HG03432 (cell line): ENCODE measurements at regions not wholly inside any gene's neighbourhood (a gene's known extent, or its start where the extent isn't known, plus 50 kb on each side); places are given as distances from the start of the nearest gene placed in this dataset.
"Not testable (repeated sequence)": the region's sequence is repeated elsewhere in the genome, so short reads cannot be mapped to it uniquely, and the experiment has no call there.

Source experiments
- ATAC-seq: cut with Tn5 transposase; IDR thresholded peaks from one replicate; pipeline ENCODE4 v1.9.1; 2021; ENCODE audit warnings: mild to moderate bottlenecking, moderate library complexity; ENCODE audit not compliant: unreplicated experiment

DNA sequence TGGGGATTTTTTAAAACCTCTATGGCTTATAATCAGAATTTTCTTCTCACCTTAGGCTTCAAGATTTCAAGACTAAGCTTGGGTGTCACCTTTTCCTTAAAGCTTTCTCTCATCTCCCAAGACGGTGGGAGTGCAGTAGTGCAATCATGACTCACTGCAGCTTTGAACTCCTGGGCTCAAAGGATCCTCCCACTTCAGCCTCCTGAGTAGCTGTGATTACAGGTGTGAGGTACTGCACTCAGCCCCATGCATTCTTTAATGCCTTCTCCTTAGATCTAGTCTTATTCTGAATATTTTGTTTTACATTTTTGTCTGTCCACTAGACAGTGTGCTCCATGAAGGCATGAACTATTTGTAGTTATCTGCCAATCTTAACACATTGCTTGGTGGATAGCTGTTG, 55.7 kb upstream of the FAT3 start:
- ATAC-seq = no peak

DNA sequence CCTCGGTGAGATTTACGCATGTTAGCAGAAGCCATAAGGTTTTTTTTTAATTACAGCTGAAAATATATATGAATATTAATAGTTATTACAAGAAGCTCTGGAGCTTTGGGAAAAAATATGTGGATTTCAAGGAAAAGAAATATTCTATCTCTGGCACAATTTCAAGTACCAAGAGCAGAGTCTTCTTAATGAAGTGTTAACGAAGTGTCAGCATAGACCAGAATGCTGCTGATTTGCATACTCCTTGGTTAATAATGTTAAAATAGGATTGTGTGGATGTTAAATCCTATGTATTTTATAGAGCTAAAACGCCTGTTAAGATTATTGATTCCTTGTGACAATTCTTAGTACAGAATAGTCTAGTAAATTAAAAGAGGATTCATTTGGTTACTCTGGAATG, 57.0 kb upstream of the FAT3 start:
- ATAC-seq = no peak

DNA sequence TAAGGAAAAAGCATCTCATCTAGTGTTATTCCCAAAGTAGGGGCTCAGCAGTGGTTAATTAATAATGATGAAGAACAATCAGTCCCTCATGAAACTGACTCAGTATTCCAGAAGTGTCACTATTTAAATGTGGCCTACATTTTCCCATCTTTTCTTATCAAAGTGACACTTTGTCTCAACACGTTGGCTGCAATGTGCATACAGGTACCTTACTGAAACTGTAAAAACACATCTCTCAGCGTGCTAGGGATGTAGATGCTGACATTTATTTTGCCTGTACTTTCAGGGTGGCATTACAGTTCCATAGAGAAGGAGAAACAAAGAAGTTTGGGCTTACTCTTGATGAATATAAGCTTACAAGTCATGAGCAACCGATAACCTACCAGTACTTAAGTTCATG, 58.3 kb upstream of the FAT3 start:
- no peak for ATAC-seq

DNA sequence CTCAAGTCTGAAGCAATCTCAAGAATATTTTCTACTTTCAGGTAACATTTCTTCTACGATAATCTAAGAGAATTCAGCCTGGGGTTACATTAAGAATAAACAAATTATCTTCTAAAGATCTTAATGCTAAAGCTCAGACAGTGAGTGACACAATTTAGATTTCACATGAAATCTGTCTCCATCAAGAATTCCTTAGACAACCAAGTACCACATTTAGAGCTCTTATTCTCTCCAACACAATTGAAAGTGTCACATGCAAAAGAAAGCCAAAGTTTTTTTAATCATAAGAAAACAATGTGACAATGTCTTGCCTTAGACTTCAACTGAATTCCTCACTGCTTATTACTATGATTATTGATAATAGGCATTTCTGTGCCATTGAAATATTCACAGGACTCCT, 60.7 kb upstream of the FAT3 start:
- ATAC-seq = no peak

GRCh38 chr11:92162776-92163175, 61.8 kb upstream of the FAT3 start:
- no peak for ATAC-seq

DNA sequence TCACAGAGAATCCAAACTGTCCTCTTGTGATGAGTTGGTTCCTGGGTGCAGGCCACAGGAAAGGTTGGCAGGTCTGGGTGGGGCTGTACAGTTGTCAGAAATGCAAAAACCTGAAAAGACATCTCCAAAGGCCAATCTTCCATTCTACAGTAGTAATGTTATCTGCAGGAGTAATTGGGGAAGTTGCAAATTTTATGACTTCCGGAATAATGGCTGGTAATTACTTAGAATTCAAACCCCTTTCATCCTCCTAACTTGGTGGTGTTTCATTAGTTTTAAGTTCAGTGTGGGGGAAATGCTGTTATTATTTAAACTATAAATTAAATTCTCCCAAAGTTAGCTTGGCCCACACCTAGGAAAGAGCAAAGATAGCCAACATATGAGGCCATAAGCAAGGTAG, 64.7 kb upstream of the FAT3 start:
- ATAC-seq = no peak

- not testable (repeated sequence) for ATAC-seq
Measured at GRCh38 chr11:92157390-92157789, 67.2 kb upstream of the FAT3 start.

DNA sequence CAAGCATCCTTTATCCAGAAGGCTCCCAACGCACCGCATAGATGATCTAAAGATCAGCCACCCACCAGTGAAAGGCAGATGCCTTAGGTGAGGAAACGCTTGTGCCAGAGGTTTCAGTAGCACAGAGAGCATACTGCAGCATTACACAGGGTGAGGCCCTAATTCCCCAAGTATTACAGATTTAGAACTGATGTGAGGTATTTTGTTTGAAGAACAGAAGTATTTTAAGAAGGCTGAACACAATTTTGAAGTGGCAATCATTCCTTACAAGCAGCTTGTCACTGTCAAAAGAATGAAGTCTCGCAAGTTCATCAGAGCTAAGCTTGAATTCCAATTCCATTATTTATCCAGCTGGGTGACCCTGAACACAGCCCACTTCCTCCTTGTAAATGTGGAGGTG, 70.0 kb upstream of the FAT3 start:
- no peak for ATAC-seq

- no peak for ATAC-seq
Measured at GRCh38 chr11:92154110-92154509, 70.5 kb upstream of the FAT3 start.

DNA sequence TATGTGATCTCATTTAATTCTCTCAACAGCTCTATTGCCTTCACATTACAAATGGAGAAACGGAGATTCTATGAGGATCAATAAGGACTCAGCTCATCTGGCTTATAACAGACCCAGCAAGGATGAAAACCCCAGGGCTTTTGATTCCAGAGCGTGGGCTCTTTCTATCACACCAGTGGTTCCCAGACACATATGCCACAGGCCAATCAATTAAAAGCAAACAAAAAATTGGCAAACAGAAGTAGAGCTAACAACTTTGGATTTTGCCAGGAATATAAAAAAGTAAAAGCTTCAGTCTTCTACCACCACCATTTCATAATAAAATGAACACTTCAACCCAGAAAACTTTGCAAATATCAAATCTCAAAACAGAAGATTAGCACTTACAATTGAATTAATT, 71.1 kb upstream of the FAT3 start:
- ATAC-seq = no peak

GRCh38 chr11:92152245-92152644, 72.4 kb upstream of the FAT3 start:
- ATAC-seq = no peak

DNA sequence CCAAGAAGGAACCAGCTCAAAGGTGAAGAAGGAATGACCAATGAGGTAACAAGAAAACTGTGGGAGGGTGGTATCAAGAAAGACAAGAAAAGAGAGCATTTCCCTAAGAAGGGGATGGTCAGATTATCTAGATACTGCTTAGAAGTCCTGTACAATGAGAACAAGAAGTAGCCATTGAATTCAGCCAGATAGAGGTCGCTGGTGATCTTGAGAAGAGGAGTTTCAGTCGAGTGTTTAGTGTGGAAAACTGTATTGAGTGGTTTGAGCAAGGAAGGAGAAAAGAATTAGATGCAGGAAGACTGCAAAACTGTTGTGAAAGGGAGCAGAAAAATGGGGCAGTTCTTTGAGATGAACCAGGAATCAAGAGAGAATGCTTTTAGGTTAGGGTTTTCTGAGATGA, 74.6 kb upstream of the FAT3 start:
- no peak for ATAC-seq

DNA sequence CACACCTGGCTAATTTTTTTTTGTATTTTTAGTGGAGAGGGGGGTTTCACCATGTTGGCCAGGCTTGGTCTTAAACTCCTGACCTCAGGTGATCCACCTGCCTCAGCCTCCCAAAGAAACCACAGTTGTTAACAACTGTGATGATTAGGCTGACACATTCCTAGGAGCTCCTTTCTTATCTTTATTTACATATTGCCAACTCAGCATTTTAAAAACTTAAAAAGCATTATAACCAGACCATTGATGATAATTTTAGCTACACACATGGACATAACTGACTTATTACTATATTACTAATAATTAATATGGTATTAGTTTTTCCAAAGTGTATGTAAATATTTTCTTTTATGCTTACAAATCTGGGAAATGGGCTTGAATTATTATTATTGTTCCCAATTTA, 82.9 kb upstream of the FAT3 start:
- no peak for ATAC-seq

DNA sequence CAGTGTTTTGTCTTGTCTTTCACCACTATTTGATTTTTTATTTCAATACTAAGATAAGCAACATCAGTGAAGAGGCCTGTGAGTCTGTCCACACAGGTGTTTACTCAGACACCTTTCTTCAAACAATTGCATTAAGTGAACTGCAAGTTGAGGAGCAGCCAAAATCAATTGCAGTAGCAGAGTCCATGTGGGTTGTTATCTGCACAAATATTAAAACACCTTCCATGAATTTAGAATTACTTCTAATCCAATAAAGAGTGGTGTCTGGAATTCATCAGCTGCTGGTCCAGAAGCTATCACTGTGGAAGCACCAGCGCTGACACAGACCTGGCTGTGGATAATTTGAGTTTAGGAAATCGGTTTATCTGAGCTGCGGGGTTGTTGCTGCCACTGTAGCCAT, 83.5 kb upstream of the FAT3 start:
- ATAC-seq = no peak

- no peak for ATAC-seq
Measured at GRCh38 chr11:92140021-92140420, 84.6 kb upstream of the FAT3 start.

GRCh38 chr11:92138296-92138695, 86.3 kb upstream of the FAT3 start:
- no peak for ATAC-seq

DNA sequence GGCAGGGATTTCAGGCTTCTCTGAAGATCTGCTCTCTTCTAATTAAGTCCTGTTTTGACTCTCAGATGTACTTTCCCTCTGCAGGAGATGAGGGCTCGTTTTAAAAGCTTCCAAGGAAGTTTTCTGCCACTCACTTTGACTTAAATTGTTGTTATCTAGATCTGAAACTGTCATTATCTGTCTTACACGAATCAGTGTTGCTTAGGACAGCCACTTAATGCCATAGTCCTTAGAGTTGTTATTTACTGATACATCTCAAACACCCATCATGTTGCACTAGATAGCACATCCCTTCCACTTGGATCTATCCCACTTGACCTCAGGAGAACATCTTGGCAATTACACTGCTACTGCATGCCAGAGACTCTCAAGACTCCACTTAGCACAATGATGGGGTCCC, 86.9 kb upstream of the FAT3 start:
- ATAC-seq = no peak

DNA sequence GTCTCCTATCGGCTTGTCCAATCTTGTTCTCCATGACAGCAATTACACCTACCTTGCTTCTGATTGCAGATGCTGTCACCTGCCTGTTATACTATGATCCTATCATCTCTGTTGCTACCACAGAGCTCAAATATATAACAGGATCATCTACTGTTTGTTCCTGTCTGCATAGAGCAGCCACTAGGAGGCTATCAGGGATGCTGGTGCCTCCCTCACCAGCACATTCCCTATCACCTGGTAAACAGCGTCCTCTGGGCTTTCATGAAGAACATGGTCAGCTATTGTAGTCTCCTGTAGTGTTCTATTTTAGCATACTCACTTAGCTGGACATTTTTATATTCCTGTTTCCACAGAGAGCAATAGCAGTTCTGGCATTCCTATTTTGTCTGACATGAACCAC, 87.8 kb upstream of the FAT3 start:
- no peak for ATAC-seq

DNA sequence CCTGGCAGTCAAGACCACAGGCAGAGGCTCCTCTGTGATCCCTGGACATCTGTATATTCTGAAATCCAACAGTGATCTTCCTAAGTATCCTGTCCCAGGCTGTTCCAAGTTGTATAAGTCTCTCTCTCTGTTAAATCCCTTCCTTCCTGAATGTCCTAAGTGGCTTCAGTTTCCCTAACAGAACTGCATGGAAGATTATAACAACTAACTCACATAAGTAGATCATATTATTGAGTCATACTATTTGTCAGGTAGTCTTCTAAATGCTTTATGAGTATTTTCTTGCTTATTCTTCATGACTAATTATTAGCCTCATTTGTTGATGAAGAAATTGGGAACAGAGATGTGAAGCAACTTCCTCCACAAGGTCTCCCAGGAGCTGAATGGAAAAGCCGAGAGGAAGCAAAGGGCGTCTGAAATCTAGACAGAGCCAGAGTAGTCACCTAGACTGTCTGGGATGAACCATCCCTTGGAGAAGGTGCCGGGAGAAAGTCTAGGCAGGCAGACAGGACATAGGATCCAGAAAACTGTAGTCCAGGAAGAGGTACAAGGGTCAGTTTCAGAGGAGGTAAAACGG, 93.2 kb upstream of the FAT3 start:
- no peak for ATAC-seq

DNA sequence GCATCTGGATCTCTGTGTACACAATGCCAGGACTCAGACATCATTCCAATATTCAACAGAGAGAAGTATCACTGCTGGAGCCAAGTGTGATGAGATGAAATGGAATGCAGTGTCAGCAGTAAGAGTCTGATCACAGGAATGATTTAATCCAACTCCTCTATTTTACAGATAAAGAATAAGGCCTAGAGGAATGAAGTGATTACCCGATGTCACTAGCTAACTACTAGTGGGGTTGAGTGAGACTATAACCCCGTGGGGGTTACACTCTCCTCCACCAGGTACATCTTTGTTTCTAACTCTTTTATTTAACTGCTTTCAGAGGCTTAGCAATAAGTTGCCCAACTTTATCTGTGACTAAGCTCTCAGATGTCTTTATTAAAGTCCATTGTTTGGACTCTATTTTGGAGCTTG, 94.2 kb upstream of the FAT3 start:
- no peak for ATAC-seq

- no peak for ATAC-seq
Measured at GRCh38 chr11:92129811-92130210, 94.8 kb upstream of the FAT3 start.

- no peak for ATAC-seq
Measured at GRCh38 chr11:92128026-92128425, 96.6 kb upstream of the FAT3 start.

DNA sequence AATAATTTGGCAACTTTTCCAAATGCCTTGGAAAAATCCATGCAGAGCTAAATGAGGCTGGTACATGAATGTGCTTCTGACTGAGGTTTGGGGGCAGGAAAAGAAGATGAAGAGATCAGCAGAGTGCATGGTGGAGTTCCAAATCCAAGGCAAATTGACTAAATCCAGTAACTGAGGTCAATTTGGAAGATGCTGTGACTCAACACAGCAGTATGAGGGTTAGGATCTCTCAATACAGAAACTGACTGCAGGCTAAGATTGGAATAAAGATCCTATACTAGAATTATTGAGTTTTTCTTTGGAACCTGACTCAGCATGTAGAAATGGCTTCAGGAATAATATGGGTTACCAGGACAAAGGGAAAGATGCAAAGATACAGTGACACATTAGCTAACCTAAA, 99.3 kb upstream of the FAT3 start:
- no peak for ATAC-seq

DNA sequence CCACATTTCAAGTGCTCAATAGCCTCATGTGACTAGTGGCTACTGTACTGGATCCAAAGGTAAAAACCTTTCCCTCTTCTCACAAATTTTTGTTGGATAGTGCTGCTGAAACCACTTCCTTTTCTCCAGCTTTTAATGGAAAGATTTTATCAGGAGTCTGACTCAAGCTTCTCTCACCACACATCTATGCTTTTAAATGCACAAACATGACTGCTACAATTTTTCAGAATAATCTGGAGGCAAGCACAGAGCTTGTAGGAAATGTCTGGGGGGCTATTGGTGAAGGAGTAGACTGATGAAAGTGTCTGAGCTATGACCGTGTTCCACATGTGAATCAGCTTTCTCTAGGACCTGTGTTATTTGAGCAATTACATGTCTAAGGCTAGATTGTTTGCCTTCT, 101.1 kb upstream of the FAT3 start:
- no peak for ATAC-seq
